ENCODE measurements at regions not wholly inside any gene's neighbourhood (a gene's known extent, or its start where the extent isn't known, plus 50 kb on each side); places are given as distances from the start of the nearest gene placed in this dataset.

- TF ChIP-seq CTCF (conservative IDR thresholded peaks at IDR 0.05) (no peak), EZH2 (IDR thresholded peaks at IDR 0.05; ENCODE audit: low read depth) (no peak)
These were observed 157.8 kb upstream of the AFDN start for GRCh38 chr6:167668754-167669552.
